MCF 10A (cell line): ENCODE measurements at regions not wholly inside any gene's neighbourhood (a gene's known extent, or its start where the extent isn't known, plus 50 kb on each side); places are given as distances from the start of the nearest gene placed in this dataset.

Experiments
- BruUV-seq: library from RNA; stranded (reverse); fragments of 400-500 nt; replicated peaks from 2 replicates; lab custom pipeline; 2021; lab: Mats Ljungman, UMichigan
- CTCF ChIA-PET: fragments of 300-600 bp; sonication (Branson Sonifier 250); formaldehyde crosslinking; extraction: SDS; loops from one replicate; lab custom pipeline; 2021; ENCODE audit warnings: antibody characterized with exemption, inconsistent platforms; lab: Yijun Ruan, JAX
- POLR2A ChIA-PET: fragments of 300-600, 350-650 bp; sonication (Branson Sonifier 250); formaldehyde crosslinking; extraction: SDS; loops from one replicate; lab custom pipeline; 2020; ENCODE audit warnings: antibody characterized with exemption, inconsistent platforms; lab: Yijun Ruan, JAX
- DNase-seq: peaks from one replicate; pipeline ENCODE4 v3.0.0-alpha.2; 2018; ENCODE audit not compliant: unreplicated experiment
- H3K27ac Mint-ChIP-seq: one replicate; pipeline ENCODE4 v1.8.0; 2022; ENCODE audit warnings: mild to moderate bottlenecking, low read depth, mixed read lengths; ENCODE audit not compliant: unreplicated experiment
- H3K27me3 Mint-ChIP-seq: one replicate; pipeline ENCODE4 v1.8.0; 2022; ENCODE audit warnings: mixed read lengths; ENCODE audit not compliant: insufficient read depth, unreplicated experiment
- H3K36me3 Mint-ChIP-seq: one replicate; pipeline ENCODE4 v1.8.0; 2022; ENCODE audit warnings: mild to moderate bottlenecking, moderate library complexity, mixed read lengths; ENCODE audit not compliant: insufficient read depth, unreplicated experiment
- H3K4me1 Mint-ChIP-seq: one replicate; pipeline ENCODE4 v1.8.0; 2022; ENCODE audit warnings: mixed read lengths; ENCODE audit not compliant: insufficient read depth, unreplicated experiment
- H3K4me3 Mint-ChIP-seq: one replicate; pipeline ENCODE4 v1.8.0; 2022; ENCODE audit warnings: mild to moderate bottlenecking, moderate library complexity, mixed read lengths; ENCODE audit not compliant: unreplicated experiment
- H3K9me3 Mint-ChIP-seq: one replicate; pipeline ENCODE4 v1.8.0; 2022; ENCODE audit warnings: mixed read lengths; ENCODE audit not compliant: unreplicated experiment
- CTCF ChIP-seq: fragments of 200-600 bp; IDR thresholded peaks from one replicate; pipeline ENCODE4 v1.8.0; 2022; ENCODE audit warnings: antibody characterized with exemption, mild to moderate bottlenecking; ENCODE audit not compliant: unreplicated experiment
- intact Hi-C: fragments of 100-400 bp; cut with micrococcal nuclease; formaldehyde crosslinking; loops from 2 replicates; pipeline ENCODE4 v1.14.1; 2022

GRCh38 chr5:18378066-18378465 is 743.8 kb downstream of the TAF11L14 start:
- intact Hi-C loops: no loop called here
- no peak for TF ChIP-seq CTCF
- Mint-ChIP-seq H3K4me1 (no peaks in the 10 kb centered on the region), H3K4me3 (no peak overlapping the region), H3K9me3 (peaks cover 7% of the 10 kb centered on the region), H3K27ac (no peak overlapping the region), H3K27me3 (no peaks in the 10 kb centered on the region), H3K36me3 (no peaks in the 10 kb centered on the region)
- DNase-seq: no peak
- CTCF ChIA-PET: no interaction called here
- no TSS peak for BruUV-seq
- POLR2A ChIA-PET: no interaction called here

GRCh38 chr5:18379189-18379588 is 744.9 kb downstream of the TAF11L14 start:
- no peaks in the 10 kb centered on the region for H3K36me3 Mint-ChIP-seq
- BruUV-seq: no TSS peak
- TF ChIP-seq CTCF: no peak
- POLR2A ChIA-PET: no interaction called here
- no peaks in the 10 kb centered on the region for H3K27me3 Mint-ChIP-seq
- intact Hi-C loops: no loop called here
- H3K4me3 Mint-ChIP-seq: no peak overlapping the region
- CTCF ChIA-PET: no interaction called here
- H3K4me1 Mint-ChIP-seq: no peaks in the 10 kb centered on the region
- peaks cover 7% of the 10 kb centered on the region for H3K9me3 Mint-ChIP-seq
- DNase-seq: no peak
- H3K27ac Mint-ChIP-seq: no peak overlapping the region

GRCh38 chr5:18380729-18381362 is 746.6 kb downstream of the TAF11L14 start:
- Mint-ChIP-seq H3K27ac (no peak overlapping the region), H3K27me3 (no peaks in the 10 kb centered on the region), H3K36me3 (no peaks in the 10 kb centered on the region), H3K9me3 (no peaks in the 10 kb centered on the region), H3K4me3 (no peak overlapping the region), H3K4me1 (no peaks in the 10 kb centered on the region)
- BruUV-seq: no TSS peak
- DNase-seq: no peak
- CTCF ChIA-PET: interaction anchor here (0.6 to 0.7 kb wide), 3 partner anchors 88 to 1249 kb away, joined by 3 to 4 read pairs (median 3); no protein-coding TSS in a partner anchor
- intact Hi-C loops: no loop called here
- POLR2A ChIA-PET: interaction anchor here (0.6 to 1.3 kb wide), 2 partner anchors 8 to 1143 kb away, joined by 3 to 4 read pairs; no protein-coding TSS in a partner anchor
- TF ChIP-seq CTCF: no peak

- intact Hi-C loops: loop anchor here (1.0 to 10.0 kb wide), 3 partner anchors 73 to 1211 kb away; no protein-coding TSS in a partner anchor
These were observed 759.5 kb downstream of the TAF11L14 start for GRCh38 chr5:18393565-18394442.

More at GRCh38 chr5:18393565-18394442, 759.5 kb downstream of the TAF11L14 start:
- peak; percentile 83 for DNase-seq
- Mint-ChIP-seq H3K4me3 (no peak overlapping the region), H3K4me1 (no peaks in the 10 kb centered on the region), H3K9me3 (no peaks in the 10 kb centered on the region), H3K27ac (no peak overlapping the region), H3K36me3 (no peaks in the 10 kb centered on the region), H3K27me3 (no peaks in the 10 kb centered on the region)
- BruUV-seq: no TSS peak
- ChIA-PET POLR2A (no interaction called here), CTCF (interaction anchor here (0.6 to 3.7 kb wide), 25 partner anchors 9 to 1795 kb away, joined by 3 to 28 read pairs (median 4); no protein-coding TSS in a partner anchor)
- peak; percentile 90 for TF ChIP-seq CTCF
